ENCODE measurements at regions not wholly inside any gene's neighbourhood (a gene's known extent, or its start where the extent isn't known, plus 50 kb on each side); places are given as distances from the start of the nearest gene placed in this dataset.

DNA sequence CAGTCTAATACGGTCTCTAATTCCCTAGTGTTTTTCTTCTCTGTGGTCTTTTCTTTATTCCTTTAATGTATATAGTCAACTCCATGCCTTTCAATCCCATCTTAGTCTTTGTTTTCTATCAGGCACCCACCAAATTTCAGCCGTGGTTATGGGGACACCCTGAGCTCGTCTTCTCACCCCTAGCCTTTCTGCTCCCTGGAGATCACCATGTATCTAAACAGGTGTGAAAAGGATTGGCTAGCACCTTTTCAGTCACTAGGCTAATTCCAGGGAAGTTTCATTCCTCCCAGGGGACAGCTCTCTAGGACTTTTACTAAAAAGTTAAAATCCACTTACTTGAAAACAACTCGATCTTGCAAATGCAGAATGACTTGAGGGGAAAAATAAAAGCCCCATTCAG lies 291.3 kb downstream of the ETNK1 start:
- no peak for DNase-seq

- no peak for DNase-seq
Observed at GRCh38 chr12:22916815-22917214, 291.8 kb downstream of the ETNK1 start.

DNA sequence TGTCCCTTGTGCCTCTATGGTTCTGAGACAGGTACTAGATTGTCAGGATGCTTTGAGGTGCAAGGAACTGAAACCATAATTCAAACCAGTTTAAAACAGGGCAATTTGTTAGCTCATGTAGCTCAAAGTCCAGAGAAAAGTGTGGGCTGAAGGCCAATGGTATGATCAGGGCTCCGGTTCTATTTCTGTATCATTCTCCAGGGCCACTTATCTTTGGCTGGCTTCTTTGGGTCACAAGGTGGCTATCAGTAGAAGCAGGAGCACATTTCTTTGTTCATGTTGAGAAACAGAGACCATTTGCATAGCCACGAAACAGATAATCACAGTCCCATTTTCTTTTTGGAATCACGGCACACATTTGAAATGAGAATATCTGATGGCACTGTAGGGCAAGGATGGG lies 294.9 kb downstream of the ETNK1 start:
- no peak for DNase-seq

DNA sequence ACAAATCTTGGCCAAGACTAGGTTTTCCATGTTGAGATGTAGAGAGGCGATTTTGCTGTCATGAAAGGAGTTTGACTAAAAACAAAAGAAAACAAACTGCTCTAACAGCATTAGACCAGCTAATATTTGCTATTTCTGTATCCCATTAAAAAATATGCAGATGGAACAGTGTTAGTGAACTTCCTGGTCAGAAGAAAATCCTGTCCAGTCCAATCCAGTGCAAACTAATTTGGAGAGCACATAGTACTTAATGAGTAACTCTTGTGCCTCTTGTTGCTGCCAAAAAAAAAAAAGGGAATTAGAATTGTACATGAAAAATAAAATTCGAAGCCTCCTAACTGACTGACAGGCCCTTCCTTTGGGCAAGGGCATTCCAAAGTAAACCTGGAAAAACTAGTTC lies 298.8 kb downstream of the ETNK1 start:
- no peak for DNase-seq

- DNase-seq: no peak
Observed at GRCh38 chr12:22924391-22924790, 299.4 kb downstream of the ETNK1 start.

GRCh38 chr12:22925623-22926022 lies 300.7 kb downstream of the ETNK1 start:
- no peak for DNase-seq

DNA sequence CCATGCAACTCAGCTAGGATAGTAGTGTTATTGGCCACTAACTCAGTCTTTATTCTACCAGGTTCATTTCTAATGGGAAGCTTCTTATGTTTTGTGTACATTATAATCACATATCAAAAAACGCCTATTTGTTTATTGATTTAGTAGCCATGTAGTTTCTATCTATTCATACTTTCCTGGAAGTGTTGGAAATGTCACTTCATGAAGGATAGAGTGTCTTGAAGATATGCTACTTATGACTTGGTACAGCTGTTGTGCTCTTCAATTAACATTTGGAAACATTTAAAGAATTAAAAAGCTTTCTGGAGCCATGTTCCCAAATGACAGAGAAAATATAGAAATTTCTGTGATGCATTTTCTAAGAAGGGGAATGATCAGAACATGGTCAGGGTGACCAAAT lies 307.5 kb downstream of the ETNK1 start:
- no peak for DNase-seq

GRCh38 chr12:22935090-22935489 lies 310.1 kb downstream of the ETNK1 start:
- no peak for DNase-seq

GRCh38 chr12:22935501-22935900 lies 310.5 kb downstream of the ETNK1 start:
- no peak for DNase-seq

- no peak for DNase-seq
Observed at GRCh38 chr12:22938323-22938722, 313.4 kb downstream of the ETNK1 start.

DNA sequence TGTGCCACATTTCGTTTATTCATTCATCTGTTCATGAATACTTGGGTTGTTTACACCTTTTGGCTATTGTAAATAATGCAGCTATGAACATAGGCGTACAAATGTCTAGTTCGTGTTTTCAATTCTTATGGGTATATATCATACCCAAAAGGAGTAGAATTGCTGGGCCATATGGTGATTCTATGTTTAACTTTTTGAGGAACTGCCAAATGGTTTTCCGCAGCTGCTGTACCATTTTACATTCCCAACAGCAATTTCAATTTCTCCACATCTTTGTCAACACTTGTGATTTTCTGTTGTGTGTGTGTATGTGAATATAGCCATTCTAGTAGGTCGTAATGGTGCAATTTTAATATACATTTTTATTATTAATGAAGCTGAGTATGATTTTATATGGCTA lies 326.2 kb downstream of the ETNK1 start:
- DNase-seq: no peak

- no peak for DNase-seq
Observed at GRCh38 chr12:22956690-22957089, 331.7 kb downstream of the ETNK1 start.

- DNase-seq: no peak
Observed at GRCh38 chr12:22967171-22967570, 342.2 kb downstream of the ETNK1 start.

DNA sequence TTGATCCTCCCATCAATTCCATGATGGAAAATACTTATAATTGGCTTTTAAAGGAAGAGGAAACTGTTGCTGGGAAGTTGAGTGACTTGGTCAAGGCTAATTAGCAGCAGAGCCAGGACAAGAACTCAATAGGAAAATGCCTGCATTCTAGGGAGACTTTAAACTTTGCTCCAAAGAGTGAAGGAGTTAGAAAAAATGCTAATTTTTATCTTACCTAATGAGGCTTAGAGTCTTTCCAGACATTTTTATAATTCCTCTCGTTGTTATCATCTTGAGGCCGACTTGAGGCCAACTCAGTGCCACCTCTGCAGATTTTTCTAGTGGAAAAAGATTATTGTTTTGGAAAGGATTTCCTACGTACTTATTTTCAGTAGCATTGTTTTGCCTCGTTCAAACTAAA lies 344.6 kb downstream of the ETNK1 start:
- DNase-seq: no peak

- DNase-seq: no peak
Observed at GRCh38 chr12:22971247-22971646, 346.3 kb downstream of the ETNK1 start.

GRCh38 chr12:22971701-22972191 lies 346.8 kb downstream of the ETNK1 start:
- DNase-seq: no peak

DNA sequence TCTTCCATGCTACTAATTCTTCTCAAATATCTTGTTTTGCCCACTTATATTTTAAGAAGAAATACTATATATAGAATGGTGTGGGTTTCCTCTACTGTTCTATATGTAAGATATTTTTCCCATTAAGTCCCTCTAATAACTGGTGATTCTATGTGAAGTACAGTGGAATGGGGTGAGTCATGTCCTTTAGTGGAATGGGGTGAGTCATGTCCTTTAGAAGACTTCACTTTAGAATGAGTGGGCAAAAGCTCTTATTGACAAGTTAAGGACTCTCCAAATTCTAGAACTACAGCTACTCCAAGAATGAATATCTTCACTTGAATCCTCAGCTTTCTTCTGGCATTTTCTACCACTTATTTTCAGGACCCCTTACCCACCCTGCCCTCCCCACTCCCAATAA lies 349.9 kb downstream of the ETNK1 start:
- DNase-seq: no peak

DNA sequence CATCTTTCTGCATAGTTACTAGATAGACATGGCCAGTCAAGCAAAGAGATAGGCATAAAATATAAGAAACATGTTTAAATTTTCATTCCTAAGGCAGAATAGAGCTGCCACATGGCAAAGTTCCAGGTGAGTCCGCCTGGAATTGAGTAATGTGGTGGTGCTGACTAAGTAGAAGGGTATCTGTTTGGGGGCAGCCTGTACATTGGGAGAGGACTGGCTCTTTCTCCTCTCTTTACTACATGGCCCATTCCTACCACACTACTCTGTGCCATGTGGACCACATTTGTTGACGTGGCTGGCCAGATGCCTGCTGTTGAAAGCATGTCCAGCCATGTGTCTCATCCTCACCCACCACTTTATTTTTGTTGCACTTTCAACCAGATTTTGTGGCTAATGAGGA lies 354.0 kb downstream of the ETNK1 start:
- DNase-seq: no peak

DNA sequence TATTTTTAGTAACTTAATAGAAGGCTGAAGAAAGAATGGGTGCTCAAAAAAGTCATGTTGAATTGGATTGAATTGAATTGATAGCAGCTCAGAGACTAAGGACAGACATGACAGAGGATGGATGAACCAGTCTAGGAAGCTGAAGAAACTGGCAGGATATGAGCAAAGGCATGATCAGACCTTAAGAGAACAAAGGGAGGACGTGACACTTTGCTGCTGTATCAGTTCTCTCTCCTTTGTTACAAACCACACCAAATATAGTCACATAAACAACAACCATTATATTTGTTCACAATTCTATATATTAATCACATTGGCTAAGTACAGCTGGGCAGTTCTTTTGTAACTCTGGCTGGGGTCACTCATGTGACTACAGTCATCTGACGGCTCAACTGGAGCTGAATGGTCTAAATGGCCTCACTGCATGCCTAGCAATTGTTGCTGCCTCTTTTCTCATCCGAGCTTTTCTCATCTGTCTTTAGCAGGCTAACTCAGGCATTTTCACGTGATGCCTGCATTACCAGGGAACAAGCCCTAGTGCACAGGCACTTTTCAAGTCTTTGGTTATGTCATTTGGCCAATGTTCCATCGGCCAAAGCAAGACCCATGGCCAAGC lies 355.0 kb downstream of the ETNK1 start:
- DNase-seq: no peak

DNA sequence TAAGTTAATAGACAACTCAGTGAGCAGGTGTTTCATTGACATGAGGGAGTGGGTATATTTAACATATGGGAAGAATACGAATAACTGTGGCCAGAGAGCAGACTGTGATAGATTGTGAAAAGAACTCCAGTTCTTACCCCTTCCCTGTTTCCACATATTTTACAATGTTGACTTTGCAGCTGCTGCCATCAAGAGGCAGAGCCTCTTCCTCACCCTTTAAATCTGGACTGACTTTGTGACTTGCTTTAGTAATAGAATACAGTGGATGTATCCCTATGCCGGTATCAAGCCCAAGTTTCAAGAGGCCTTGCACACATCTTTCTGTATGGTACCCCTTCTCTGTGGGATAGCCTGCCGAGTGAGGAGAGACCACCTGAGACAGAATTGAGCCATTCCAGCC lies 356.7 kb downstream of the ETNK1 start:
- DNase-seq: no peak

- DNase-seq: no peak
Observed at GRCh38 chr12:22982635-22983034, 357.7 kb downstream of the ETNK1 start.

- no peak for DNase-seq
Observed at GRCh38 chr12:22986997-22987396, 362.0 kb downstream of the ETNK1 start.

- DNase-seq: no peak
Observed at GRCh38 chr12:22990501-22990900, 365.5 kb downstream of the ETNK1 start.

DNA sequence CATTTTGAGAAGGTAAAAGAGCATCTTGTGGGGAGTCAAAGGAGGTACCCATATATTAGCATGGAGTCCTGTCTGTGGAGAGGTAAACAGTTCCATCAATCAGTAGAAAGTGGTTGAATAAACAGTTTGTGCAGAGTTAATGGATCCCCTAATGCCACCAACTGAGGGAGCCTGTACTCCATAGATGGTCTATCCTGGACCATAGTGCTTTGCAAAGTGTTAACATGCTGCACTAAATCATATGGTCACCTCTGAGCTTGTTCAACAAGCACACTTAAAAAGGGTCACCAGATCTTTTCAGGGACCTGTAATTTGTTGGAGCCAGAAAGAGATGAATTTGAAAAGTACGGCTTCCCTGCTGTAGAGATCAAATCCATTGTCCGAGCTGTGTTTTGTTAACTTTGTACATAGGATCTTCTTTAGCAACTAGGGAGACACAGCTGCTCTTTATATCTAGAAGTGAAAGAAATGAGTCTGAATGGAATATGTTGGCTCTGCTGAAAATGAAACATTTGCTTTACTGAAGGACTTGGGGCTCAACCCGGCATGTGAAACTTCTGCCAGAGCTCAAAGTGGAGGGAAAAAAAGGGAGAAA lies 366.4 kb downstream of the ETNK1 start:
- no peak for DNase-seq

Measured in T-helper 2 cell (primary cell).